Dendritic cell treated with granulocyte-macrophage colony-stimulating factor and Interleukin-4, amounts not matched to agents 40 ng/mL and 50 ng/mL, for 4 days (primary cell): ENCODE measurements at regions not wholly inside any gene's neighbourhood (a gene's known extent, or its start where the extent isn't known, plus 50 kb on each side); places are given as distances from the start of the nearest gene placed in this dataset.
"Not testable (repeated sequence)": the region's sequence is repeated elsewhere in the genome, so short reads cannot be mapped to it uniquely, and the experiment has no call there.

Experiments used
- H3K27ac Mint-ChIP-seq: one replicate; pipeline ENCODE4 v1.8.0; 2022; ENCODE audit warnings: mild to moderate bottlenecking, mixed read lengths
- H3K27me3 Mint-ChIP-seq: one replicate; pipeline ENCODE4 v1.8.0; 2022; ENCODE audit warnings: mild to moderate bottlenecking, mixed read lengths
- H3K36me3 Mint-ChIP-seq: one replicate; pipeline ENCODE4 v1.8.0; 2022; ENCODE audit warnings: low read depth, mixed read lengths
- H3K4me1 Mint-ChIP-seq: one replicate; pipeline ENCODE4 v1.8.0; 2022; ENCODE audit warnings: low read depth, mixed read lengths
- H3K4me3 Mint-ChIP-seq: one replicate; pipeline ENCODE4 v1.8.0; 2022; ENCODE audit warnings: mild to moderate bottlenecking, moderate library complexity, mixed read lengths
- H3K9me3 Mint-ChIP-seq: one replicate; pipeline ENCODE4 v1.8.0; 2022; ENCODE audit warnings: mixed read lengths
- intact Hi-C: fragments of 100-400 bp; cut with micrococcal nuclease; formaldehyde crosslinking; loops from one replicate; pipeline ENCODE4 v1.15.0; 2022

DNA sequence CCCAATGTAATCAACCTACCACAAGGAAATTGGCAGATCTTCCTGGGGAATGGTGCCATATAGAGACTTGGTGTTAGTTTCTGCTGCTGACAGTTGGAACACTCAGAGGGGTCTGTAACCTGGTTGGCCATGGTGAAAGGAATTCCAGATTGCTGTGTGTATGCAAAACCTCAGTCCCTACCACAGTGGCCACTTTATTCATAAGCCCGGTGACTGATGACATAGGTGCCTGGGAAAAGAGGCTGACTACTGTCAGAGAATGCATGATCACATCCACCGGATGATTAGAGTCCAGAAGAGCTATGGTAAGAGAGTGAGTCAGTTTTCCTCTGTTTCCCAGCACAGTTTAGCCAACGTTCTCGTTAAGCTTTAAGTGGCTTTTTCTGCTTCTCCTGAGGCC lies 156.8 kb upstream of the NPAP1 start:
- intact Hi-C loops, H3K4me3 Mint-ChIP-seq, H3K36me3 Mint-ChIP-seq, H3K4me1 Mint-ChIP-seq, H3K27ac Mint-ChIP-seq, H3K9me3 Mint-ChIP-seq, H3K27me3 Mint-ChIP-seq: not testable (repeated sequence)

DNA sequence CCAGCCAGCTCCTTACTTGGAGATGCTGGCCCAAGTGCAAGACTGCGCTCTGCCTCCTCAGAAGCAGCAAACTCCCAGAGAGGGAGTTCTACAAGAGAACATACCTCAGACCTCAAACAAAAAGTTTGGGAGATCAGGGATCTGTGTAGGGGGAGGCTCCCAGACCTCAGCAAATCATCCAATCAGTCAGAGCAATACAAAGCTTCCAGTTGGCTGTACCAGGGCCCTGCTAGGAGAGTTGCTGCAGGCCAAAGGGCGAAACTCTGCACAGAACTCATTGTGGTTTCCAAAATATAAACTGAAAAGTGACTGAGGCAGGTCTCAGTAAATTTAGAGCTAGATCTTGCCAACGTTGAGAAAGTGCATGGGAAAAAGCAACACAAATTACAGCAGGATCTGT lies 144.3 kb upstream of the NPAP1 start:
- H3K4me3 Mint-ChIP-seq, H3K27ac Mint-ChIP-seq, H3K27me3 Mint-ChIP-seq, intact Hi-C loops, H3K4me1 Mint-ChIP-seq, H3K36me3 Mint-ChIP-seq: not testable (repeated sequence)
- H3K9me3 Mint-ChIP-seq: peaks cover 23% of the 10 kb centered on the region

GRCh38 chr15:24534032-24534431 lies 141.5 kb upstream of the NPAP1 start:
- H3K9me3 Mint-ChIP-seq: peaks cover 16% of the 10 kb centered on the region
- H3K27me3 Mint-ChIP-seq, H3K4me1 Mint-ChIP-seq, H3K36me3 Mint-ChIP-seq, H3K27ac Mint-ChIP-seq, intact Hi-C loops, H3K4me3 Mint-ChIP-seq: not testable (repeated sequence)

GRCh38 chr15:24557281-24557680 lies 118.3 kb upstream of the NPAP1 start:
- H3K9me3 Mint-ChIP-seq: peaks cover 40% of the 10 kb centered on the region
- H3K36me3 Mint-ChIP-seq, H3K4me1 Mint-ChIP-seq, H3K4me3 Mint-ChIP-seq, intact Hi-C loops, H3K27me3 Mint-ChIP-seq, H3K27ac Mint-ChIP-seq: not testable (repeated sequence)

DNA sequence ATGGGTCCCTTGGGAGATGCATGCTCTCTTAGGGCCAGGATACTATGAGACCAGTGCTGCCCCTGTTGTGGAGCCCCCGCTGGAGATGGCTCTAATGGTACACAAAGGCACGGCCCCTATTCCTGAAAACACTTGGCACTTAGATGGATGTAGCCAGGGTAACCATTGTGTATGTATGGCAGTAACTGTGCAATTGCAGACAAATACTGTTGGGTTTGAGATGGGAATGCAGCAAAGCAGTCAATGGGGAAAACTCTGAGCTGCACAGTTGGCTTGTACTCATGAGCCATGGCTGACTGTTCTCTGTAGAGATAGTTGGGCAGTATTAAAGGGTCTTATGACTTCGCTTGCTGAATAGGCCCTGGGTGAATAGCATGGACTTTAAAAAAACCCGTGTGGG lies 67.9 kb upstream of the NPAP1 start:
- H3K9me3 Mint-ChIP-seq: peaks cover 77% of the 10 kb centered on the region
- H3K36me3 Mint-ChIP-seq: no peaks in the 10 kb centered on the region
- H3K4me3 Mint-ChIP-seq: no peak overlapping the region
- no peak overlapping the region for H3K27ac Mint-ChIP-seq
- intact Hi-C loops: no loop called here
- H3K4me1 Mint-ChIP-seq: no peaks in the 10 kb centered on the region
- no peaks in the 10 kb centered on the region for H3K27me3 Mint-ChIP-seq

- Mint-ChIP-seq H3K27me3 (no peaks in the 10 kb centered on the region), H3K36me3 (no peaks in the 10 kb centered on the region), H3K27ac (no peak overlapping the region), H3K4me1 (no peaks in the 10 kb centered on the region), H3K9me3 (peaks cover 72% of the 10 kb centered on the region), H3K4me3 (no peak overlapping the region)
- intact Hi-C loops: no loop called here
Observed at GRCh38 chr15:24617646-24618045, 57.9 kb upstream of the NPAP1 start.

DNA sequence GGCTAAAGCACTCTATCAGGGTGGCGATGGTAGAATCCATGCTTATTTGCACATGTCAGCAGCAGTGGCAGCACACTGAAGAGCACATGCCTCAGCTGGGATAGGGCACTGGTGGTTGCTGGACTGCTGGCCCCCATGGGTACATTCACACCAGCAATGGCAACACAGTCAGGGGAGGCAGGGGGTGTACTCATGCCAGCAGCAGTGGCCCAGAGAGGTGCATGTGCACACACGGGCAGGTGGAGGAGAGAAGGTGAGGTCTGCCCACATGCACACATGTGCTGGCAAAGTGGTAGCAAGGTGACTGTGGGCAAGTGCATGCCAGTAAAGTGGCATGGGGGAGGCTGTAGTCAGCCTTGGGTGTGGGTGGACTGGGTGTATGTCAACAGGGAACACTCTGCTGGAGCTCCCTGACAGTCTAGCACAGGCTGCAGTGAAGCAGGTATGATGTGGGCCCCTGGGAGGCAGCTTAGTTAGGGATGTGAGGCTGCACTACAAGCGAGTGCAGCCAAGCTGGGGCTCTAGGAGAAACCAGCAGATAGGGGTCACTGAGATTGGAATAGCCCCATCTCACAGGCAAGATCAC lies 53.9 kb upstream of the NPAP1 start:
- intact Hi-C loops: no loop called here
- H3K4me3 Mint-ChIP-seq: no peak overlapping the region
- peaks cover 64% of the 10 kb centered on the region for H3K9me3 Mint-ChIP-seq
- H3K27me3 Mint-ChIP-seq: no peaks in the 10 kb centered on the region
- no peaks in the 10 kb centered on the region for H3K4me1 Mint-ChIP-seq
- H3K27ac Mint-ChIP-seq: no peak overlapping the region
- no peaks in the 10 kb centered on the region for H3K36me3 Mint-ChIP-seq
